CD4-positive, alpha-beta T cell treated with Interleukin-4 for 1 hour (primary cell): ENCODE measurements at regions not wholly inside any gene's neighbourhood (a gene's known extent, or its start where the extent isn't known, plus 50 kb on each side); places are given as distances from the start of the nearest gene placed in this dataset.
"Not testable (repeated sequence)": the region's sequence is repeated elsewhere in the genome, so short reads cannot be mapped to it uniquely, and the experiment has no call there.

ENCODE experiments used
- DNase-seq, 2 donors: peaks; one replicate each; pipeline ENCODE4 v3.0.0-alpha.2; 2020 to 2022

DNA sequence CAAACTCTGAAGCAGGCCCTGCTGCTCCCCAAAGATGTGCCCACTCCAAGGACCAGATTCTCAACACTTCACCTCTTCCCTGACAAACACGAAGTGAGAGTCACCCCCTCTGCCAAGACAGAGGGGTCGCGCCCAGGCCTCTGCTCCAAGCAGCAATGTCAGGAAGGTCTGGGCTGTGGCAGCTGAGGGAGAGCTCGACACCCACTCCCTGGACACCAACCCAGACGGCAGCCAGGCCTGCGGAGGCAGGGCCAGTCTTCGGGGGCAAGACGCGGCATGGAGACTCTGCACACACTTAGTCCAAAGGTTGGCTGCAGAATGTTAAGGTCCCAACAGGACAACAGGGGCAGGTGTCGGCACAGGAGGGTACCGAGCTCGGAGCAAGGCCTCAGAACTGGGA, 144.2 kb downstream of the DLL1 start:
- no peak for DNase-seq

- DNase-seq, result not testable (repeated sequence)
Observed at GRCh38 chr6:170146131-170146530, 144.7 kb downstream of the DLL1 start.

DNA sequence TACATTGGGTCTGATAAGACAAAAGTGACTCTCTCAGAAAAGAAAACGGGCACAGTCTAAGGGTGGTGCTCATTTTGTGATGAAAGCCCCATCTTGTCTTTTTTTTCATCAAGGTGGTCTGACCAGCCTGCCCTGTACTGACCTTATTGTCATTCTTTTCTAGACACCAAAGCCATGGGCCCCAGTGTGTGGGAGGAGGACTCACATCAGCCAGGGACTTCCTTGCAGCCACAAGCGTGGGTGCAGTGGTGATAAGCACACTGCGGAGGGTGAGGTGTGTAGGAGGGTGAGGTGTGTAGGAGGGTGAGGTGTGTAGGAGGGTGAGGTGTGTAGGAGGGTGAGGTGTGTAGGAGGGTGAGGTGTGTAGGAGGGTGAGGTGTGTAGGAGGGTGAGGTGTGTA, 145.2 kb downstream of the DLL1 start:
- DNase-seq, result not testable (repeated sequence)

- DNase-seq, result no peak
Observed at GRCh38 chr6:170145272-170145592, 145.6 kb downstream of the DLL1 start.

GRCh38 chr6:170144571-170145271, 146.2 kb downstream of the DLL1 start:
- no peak for DNase-seq

DNA sequence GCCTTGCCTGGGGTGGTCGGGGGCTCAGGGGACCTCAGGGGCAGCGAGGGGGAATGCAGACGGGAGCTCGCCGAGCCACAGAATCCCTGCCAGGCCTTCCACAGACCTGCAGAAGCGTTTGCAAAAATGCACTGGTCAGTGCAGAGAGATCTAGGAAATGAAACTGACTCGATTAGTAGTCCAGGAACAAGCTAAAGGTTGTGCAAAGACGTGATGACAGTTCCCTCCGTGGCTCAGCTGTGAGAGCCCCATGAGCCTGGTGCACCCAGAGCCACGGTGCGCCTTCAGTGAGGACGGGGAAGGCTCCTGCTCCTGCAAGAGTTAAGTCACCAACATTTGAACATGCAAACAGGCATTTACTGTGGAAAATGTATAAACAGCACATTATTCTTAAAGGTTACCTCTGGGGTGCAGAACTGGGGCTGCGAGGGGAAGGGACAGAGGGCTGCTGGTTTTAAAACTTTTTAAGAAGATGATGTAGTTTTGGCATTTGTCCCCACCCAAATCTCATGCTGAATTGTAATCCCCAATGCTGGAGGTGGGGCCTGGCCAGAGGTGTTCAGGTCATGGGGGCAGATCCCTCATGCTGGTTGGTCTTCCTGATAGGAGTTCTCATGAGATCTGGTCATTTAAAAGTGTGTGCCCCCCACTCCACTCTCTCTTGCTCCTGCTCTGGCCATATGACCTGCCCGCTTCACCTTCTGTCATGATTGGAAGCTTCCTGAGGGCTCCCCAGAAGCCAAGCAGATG, 147.3 kb downstream of the DLL1 start:
- peak in 1 of 2 donors; percentile 5 for DNase-seq

- DNase-seq, result no peak
Observed at GRCh38 chr6:170142559-170142958, 148.3 kb downstream of the DLL1 start.

DNA sequence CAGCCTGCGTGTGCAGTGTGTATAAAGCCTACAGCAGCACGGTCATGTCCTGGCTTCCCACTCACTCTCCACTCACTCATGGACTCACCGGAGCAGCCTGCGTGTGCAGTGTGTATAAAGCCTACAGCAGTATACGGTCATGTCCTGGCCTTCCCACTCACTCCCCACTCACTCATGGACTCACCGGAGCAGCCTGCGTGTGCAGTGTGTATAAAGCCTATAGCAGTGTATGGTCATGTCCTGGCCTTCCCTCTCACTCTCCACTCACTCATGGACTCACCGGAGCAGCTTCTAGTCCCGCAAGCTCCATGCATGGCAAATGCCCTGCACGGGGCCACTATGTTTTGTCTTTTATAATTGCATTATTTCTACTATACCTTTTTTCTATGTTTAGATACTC, 149.8 kb downstream of the DLL1 start:
- not testable (repeated sequence) for DNase-seq

GRCh38 chr6:170140129-170140528, 150.7 kb downstream of the DLL1 start:
- DNase-seq, result no peak

DNA sequence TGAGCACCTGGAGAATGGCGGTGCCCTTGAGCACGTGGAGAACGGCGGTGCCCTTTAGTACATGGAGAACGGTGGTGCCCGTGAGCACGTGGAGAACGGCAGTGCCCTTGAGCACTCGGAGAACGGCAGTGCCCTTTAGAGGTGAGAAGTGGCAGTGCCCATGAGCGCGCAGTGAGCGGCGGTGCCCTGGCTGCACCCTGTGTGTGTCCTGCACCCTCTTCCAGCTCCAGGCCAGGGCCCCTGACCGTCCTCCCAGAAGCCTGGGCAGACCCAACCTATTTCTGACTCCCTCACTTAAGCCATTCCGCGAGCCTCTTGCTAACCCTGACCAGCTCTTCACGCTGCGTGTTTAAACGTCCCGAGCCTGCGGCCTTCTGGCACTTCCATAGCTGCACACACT, 151.3 kb downstream of the DLL1 start:
- DNase-seq, result no peak

DNA sequence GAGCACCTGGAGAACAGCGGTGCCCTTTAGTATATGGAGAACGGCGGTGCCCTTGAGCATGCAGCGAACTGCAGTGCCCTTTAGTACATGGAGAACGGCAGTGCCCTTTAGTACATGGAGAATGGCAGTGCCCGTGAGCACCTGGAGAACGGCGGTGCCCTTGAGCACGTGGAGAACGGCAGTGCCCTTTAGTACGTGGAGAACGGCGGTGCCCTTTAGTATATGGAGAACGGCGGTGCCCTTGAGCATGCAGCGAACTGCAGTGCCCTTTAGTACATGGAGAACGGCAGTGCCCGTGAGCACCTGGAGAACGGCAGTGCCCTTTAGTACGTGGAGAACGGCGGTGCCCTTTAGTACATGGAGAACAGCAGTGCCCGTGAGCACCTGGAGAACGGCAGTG, 151.8 kb downstream of the DLL1 start:
- DNase-seq, result not testable (repeated sequence)

- DNase-seq, result peak in 1 of 2 donors; percentile 10
Observed at GRCh38 chr6:170137911-170138910, 152.7 kb downstream of the DLL1 start.

GRCh38 chr6:170137176-170137891, 153.5 kb downstream of the DLL1 start:
- DNase-seq, result peak in 1 of 2 donors; percentile 9

GRCh38 chr6:170136541-170137175, 154.2 kb downstream of the DLL1 start:
- DNase-seq, result peak in 1 of 2 donors; percentile 9

DNA sequence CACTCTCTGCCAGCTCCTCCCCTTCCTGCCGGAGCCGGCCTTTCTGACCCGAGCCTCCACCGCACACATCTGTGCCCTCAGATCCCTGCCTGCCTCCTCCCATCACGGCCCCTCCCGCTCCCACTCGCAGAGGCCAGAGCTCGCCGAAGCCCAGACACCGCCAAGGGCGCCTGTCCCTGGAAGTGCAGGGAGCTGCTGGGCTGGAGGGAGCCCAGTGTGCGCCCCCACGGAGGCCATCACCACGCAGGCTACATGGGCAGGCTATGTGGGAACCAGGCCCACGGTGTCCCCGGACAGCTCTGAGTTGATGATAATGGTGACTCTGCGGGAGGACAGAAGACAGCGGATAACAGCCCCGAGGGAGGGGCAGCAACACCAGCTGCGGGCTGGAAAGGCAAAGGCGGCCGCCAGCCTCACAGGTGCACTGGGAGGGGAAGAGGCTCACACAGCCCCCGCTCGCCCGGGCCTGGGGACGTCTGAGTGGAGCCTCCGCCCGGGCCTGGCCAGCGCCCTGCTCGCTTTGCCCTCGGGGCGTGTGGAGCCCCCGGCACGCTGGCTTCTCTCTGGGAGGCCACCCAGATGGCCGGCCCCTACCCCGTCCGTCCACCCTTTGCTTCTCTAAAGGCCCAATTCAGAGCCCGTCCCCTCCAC, 154.9 kb downstream of the DLL1 start:
- DNase-seq, result peak in 1 of 2 donors; percentile 9

- no peak for DNase-seq
Observed at GRCh38 chr6:170135461-170135820, 155.4 kb downstream of the DLL1 start.

GRCh38 chr6:170134471-170135440, 156.1 kb downstream of the DLL1 start:
- DNase-seq, result peak in 1 of 2 donors; percentile 10

DNA sequence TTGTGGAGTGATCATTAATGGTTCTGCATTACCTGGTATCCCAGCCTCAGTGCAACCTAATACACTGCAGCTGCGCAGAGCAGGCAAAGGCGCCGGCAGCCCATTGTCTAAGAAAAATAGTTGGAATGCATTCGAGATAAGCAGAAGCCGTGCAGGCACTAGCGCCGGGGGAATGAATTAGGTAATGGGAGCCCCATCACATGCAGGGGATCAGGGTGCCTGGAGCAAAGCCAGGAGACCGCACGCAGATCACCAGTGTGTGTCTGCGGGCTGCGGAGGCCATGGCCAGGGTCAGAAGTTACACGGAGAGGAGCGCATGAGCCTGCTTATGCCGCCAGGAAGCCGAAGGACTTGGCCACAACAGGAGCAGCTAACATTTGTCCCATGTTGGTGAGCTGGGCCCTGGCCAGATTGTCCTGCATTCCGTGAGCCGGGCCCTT, 156.8 kb downstream of the DLL1 start:
- no peak for DNase-seq

GRCh38 chr6:170132561-170132991, 158.3 kb downstream of the DLL1 start:
- no peak for DNase-seq

- DNase-seq, result no peak
Observed at GRCh38 chr6:170132011-170132521, 158.8 kb downstream of the DLL1 start.
